ENCODE measurements at regions not wholly inside any gene's neighbourhood (a gene's known extent, or its start where the extent isn't known, plus 50 kb on each side); places are given as distances from the start of the nearest gene placed in this dataset.

DNA sequence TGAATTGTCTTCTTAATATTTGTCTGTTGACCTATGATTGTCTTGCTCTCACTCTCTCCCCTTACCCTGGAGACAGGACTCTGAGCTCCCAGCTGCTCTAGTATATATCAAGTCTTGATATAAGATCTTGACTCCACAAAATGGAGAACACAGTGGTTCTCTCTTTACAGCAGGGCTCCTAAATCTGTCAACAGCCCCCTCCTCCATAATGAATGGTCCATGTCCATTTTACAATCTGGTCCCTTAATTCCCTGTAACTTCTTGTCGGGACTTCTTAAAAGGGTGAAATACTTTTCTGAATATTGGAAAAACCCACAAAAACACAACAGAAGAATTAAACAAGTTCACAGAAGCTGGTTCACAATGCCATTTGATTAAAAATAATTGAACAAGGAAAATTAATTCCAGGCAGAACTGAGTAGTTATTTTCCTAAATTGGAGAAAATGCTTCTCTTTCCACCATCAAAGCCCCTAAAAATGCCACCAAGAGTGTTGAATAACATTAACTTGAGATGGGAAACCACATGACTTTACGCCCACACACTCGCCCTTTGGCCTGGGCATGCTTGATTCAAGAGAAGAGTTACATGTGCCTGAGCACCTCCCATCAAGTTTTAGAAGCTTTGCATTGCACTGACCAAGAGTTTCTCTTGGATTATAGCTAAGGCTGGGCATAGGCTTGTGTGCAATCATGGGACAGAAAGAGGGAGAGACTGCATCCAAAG, 109.8 kb downstream of the TOMM20 start:
- TF ChIP-seq, protein P1, sequence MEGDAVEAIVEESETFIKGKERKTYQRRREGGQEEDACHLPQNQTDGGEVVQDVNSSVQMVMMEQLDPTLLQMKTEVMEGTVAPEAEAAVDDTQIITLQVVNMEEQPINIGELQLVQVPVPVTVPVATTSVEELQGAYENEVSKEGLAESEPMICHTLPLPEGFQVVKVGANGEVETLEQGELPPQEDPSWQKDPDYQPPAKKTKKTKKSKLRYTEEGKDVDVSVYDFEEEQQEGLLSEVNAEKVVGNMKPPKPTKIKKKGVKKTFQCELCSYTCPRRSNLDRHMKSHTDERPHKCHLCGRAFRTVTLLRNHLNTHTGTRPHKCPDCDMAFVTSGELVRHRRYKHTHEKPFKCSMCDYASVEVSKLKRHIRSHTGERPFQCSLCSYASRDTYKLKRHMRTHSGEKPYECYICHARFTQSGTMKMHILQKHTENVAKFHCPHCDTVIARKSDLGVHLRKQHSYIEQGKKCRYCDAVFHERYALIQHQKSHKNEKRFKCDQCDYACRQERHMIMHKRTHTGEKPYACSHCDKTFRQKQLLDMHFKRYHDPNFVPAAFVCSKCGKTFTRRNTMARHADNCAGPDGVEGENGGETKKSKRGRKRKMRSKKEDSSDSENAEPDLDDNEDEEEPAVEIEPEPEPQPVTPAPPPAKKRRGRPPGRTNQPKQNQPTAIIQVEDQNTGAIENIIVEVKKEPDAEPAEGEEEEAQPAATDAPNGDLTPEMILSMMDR (IDR thresholded peaks at IDR 0.05), result no peak
- TF ChIP-seq POLR2A (IDR thresholded peaks at IDR 0.05), result no peak

Data from breast epithelium (tissue), 3 donors.